HG02938 (cell line): ENCODE measurements at regions not wholly inside any gene's neighbourhood (a gene's known extent, or its start where the extent isn't known, plus 50 kb on each side); places are given as distances from the start of the nearest gene placed in this dataset.

Source experiments
- ATAC-seq: cut with Tn5 transposase; IDR thresholded peaks from one replicate; pipeline ENCODE4 v1.9.1; 2021; ENCODE audit warnings: mild to moderate bottlenecking, moderate library complexity; ENCODE audit not compliant: unreplicated experiment

GRCh38 chr2:144163592-144163991 lies 356.3 kb downstream of the ZEB2 start:
- no peak for ATAC-seq

DNA sequence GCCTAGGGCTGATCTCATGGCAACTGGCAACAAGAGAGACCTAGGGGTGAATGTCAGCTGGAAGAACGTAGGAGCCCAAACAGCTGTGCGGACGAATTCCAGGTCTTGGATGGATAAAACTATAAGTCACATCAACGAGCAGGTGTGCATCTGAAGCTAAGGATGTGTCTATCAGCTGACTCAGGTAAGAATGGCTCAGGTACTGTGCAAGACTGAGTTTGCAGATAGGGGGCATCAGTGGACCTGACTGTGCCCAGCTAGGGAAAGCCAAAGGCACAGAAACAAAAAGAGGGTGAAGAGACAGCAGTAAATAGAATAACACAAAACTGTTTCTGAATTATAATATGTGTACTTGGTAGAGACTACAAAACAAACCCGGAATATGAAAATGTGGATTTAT lies 357.3 kb downstream of the ZEB2 start:
- ATAC-seq, result peak; percentile 80

DNA sequence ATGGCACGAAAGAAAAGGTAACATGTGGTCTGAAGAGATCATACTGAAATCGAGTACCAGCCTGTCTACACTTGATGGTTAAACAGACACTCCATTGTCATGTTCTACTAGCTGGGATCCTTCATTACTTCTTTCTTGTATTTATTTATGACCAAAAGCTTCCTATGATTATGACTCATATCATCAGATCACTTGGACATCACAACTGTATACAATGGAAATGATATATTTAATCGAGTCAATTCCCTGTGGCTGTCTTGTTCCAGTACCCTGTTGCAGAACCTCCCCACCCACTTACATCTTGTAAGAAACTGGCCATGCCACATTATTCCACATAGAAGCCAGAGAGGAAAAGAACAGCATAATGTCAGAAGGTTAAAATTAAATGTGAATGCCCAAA lies 358.9 kb downstream of the ZEB2 start:
- ATAC-seq, result no peak

DNA sequence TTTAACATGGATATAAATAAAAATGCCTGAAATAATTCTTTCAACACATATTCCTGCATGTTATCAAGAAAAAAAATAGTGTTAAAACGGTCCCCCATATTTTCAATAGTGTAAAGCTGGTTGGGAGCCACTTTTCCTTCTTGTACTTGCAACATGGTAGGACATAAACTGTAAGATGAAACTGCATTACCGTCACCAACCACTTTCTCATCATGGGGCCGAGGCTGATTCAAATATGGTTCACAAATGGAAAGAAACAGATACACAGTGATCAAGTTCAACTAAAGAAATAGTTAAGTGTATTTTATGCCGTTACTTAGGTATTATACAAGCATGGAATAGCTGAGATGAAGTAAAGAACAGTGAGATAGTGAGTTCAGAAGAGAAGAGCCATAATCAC lies 360.7 kb downstream of the ZEB2 start:
- no peak for ATAC-seq

- ATAC-seq, result no peak
Measured at GRCh38 chr2:144158096-144158495, 361.8 kb downstream of the ZEB2 start.

GRCh38 chr2:144156736-144157640 lies 362.9 kb downstream of the ZEB2 start:
- ATAC-seq, result no peak

GRCh38 chr2:144154205-144154604 lies 365.7 kb downstream of the ZEB2 start:
- no peak for ATAC-seq

- ATAC-seq, result no peak
Measured at GRCh38 chr2:144152817-144153271, 367.1 kb downstream of the ZEB2 start.

DNA sequence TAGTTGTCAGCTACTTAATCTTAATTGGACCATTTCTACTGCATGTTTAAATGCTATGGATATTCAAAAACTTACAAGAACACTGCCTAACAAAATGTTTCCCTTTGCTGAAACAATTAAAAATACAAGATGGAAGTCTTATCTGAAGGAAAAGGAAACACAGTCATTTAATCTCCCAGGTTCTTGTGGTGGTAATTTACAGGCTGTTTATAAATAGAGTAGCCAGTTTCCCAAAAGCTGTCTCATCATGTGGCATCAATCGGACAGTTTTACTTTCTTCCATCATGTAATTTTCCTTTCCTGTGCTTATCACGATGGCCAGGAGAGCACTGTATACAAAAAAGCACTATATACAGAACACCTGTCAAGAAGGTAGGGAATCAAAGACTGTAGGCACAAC lies 368.1 kb downstream of the ZEB2 start:
- no peak for ATAC-seq

- ATAC-seq, result no peak
Measured at GRCh38 chr2:144151405-144151804, 368.5 kb downstream of the ZEB2 start.

DNA sequence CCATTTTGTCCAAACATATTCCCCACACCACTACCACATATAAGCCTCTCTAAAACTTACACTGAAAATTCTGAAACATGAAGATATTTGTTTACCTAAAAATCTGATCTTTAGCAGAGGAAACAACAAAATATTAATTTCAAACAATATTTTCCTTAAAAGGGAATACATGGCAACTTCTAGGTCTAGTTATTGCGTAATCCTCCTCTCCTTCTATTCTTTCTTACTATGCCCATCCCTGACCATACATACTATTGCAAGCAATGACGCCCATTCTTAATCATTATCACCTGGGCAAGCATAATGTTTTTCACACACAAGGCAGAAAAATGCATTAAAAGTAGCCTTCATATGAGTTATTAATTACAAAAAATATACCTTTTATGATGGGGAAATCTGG lies 372.6 kb downstream of the ZEB2 start:
- ATAC-seq, result no peak

DNA sequence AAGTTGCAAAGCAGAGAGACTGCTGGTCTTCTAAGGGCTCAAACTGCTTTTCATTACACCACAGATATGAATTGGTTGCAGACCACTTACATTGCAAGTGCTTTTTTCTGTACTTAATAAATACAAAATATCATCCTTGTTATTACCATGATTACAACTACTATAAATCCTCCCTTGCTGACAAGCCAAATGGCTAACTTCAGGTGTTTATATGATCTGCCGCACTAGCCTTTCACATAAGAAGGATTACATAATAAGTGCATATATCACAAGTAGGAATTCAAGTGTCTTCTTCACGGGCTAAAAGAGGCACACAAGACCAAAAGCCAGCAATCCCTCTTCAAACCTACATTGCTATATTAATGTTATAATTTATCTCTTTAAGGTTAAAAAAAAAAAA lies 373.0 kb downstream of the ZEB2 start:
- no peak for ATAC-seq

GRCh38 chr2:144146076-144146475 lies 373.8 kb downstream of the ZEB2 start:
- ATAC-seq, result no peak

DNA sequence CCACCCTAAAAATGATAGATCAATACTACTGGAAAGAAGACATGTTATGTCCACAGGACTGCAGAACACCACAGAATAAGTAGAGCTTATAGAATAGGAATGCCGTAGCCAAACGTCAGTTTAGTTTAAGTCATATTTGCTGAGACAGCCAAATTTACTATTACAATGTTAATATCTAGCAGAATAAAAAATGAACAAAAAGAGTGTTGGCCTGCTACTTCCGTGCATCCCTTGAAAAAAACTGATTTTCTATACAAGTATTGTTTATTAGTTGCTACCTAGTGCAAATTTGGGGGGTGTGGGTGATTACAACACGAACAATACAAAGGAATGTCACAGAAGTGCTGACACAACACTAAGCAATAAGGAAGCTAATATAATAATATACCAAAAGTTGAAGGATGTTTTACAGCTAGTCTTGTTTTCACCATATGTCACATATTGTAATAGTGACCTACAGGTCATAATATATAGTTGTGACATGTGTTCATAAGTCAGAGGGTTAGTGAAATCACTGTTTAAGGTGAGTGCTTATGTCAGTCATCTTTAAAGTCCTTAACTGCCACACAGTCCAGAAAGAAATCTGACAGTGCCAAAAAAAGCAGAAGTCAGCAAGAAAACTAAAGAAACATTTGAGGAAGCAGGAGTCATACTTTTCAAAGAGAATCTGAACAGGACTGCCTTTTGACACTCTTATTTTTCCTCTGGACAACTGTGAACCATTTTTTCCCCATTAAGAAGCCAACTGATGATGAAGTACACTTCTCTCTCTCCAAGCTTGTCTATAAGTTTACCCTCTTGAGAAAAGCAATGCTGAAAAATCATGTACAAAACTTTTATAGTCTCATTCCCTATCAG lies 376.4 kb downstream of the ZEB2 start:
- ATAC-seq, result no peak

GRCh38 chr2:144140891-144141290 lies 379.0 kb downstream of the ZEB2 start:
- ATAC-seq, result no peak

GRCh38 chr2:144137705-144138428 lies 382.1 kb downstream of the ZEB2 start:
- no peak for ATAC-seq

DNA sequence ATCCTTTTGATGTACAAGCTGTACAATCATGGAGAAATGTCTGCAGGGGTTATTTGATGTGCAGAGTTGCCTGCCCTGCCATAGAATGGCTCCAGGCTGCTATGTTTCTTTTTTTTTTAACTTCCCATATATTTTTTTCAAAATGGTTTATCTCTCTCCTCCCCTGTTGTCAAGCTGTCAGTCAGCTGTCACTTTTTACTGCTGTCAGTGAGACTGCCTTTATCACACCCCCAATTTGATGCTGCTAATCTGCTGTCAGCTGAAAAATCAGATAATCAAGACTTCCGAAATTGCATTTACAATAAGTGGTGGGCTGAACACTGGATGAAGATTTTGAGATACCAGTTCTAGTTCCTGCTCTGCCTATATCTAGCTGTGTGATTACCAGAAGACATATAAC lies 382.6 kb downstream of the ZEB2 start:
- ATAC-seq, result no peak

DNA sequence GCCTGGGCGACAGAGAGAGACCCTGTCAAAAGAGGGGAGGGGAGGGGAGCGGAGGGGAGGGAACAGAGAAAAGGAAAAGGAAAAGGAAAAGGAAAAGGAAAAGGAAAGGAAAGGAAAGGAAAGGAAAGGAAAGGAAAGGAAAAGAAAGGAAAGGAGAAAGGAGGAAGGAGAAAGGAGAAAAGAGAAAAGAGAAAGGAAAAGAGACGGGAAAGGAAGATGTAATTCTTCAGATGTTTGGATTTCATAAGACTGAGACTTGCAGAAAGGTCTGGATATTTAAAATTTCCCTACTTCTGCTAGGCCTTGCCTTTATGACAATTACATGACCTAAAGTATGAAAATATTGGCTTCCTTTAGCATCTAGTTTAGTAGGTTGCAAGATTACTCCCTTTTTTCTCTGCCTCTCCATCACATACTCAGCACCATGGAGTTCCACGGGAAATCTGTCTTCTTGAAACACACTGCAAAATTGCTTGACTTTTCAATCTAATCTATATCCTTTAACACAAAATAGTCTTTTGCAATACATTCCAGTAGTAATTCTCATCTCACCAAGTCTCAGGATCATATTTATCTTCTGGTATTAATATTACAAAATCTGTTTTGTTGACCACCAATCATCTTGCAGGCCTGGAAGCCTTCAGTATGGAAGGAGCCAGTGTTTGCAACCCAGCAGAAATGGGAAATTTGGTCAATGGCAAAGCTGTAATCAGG lies 383.5 kb downstream of the ZEB2 start:
- ATAC-seq, result no peak

GRCh38 chr2:144133936-144134665 lies 385.8 kb downstream of the ZEB2 start:
- no peak for ATAC-seq

GRCh38 chr2:144132357-144132756 lies 387.6 kb downstream of the ZEB2 start:
- ATAC-seq, result no peak
